Activated naive CD4-positive, alpha-beta T cell treated with anti-CD3 and anti-CD28 coated beads for 36 hours (primary cell): ENCODE measurements at regions not wholly inside any gene's neighbourhood (a gene's known extent, or its start where the extent isn't known, plus 50 kb on each side); places are given as distances from the start of the nearest gene placed in this dataset.

Source experiments
- CTCF ChIA-PET: fragments of 350-600 bp; sonication (Branson Sonifier 250); formaldehyde crosslinking; loops from one replicate; lab custom pipeline; 2021; ENCODE audit warnings: antibody characterized with exemption; lab: Charles Lee
- DNase-seq: peaks from one replicate; pipeline ENCODE4 v3.0.0-alpha.2; 2020
- H3K27ac Mint-ChIP-seq: one replicate; pipeline ENCODE4 v1.8.0; 2021; ENCODE audit warnings: mild to moderate bottlenecking, mixed read lengths
- H3K27me3 Mint-ChIP-seq: one replicate; pipeline ENCODE4 v1.8.0; 2021; ENCODE audit warnings: low read depth, mixed read lengths
- H3K36me3 Mint-ChIP-seq: one replicate; pipeline ENCODE4 v1.8.0; 2021; ENCODE audit warnings: low read depth, mixed read lengths
- H3K4me1 Mint-ChIP-seq: one replicate; pipeline ENCODE4 v1.8.0; 2021; ENCODE audit warnings: low read depth, mixed read lengths
- H3K4me3 Mint-ChIP-seq: one replicate; pipeline ENCODE4 v1.8.0; 2021; ENCODE audit warnings: mild to moderate bottlenecking, moderate library complexity, mixed read lengths
- H3K9me3 Mint-ChIP-seq: one replicate; pipeline ENCODE4 v1.8.0; 2021; ENCODE audit warnings: mixed read lengths
- intact Hi-C: fragments of 100-400 bp; cut with micrococcal nuclease; formaldehyde crosslinking; loops from one replicate; pipeline ENCODE4 v1.15.1; 2023

DNA sequence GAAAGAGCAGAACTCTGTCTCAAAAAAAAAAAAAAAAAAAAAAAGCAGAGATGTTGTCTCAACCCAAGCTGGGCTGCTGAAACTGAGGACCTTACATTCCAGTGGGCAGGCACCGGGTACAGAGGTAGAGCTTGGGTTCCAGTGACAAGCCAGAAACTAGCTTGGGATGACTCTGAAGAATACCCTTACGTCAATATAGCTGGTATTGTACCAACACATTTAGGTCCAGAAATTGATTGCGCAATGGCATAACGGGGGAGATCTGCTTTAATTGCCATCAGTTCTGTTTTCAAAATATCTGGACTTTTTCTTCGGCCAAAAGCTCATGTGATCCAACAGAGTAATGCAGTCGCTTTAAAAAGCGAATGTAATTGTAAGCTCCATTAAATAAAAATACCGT, 103.1 kb upstream of the UBL3 start:
- Mint-ChIP-seq H3K4me1 (peaks cover 21% of the 10 kb centered on the region), H3K4me3 (no peak overlapping the region), H3K9me3 (no peaks in the 10 kb centered on the region), H3K27ac (peak overlapping the region; percentile 59), H3K36me3 (no peaks in the 10 kb centered on the region), H3K27me3 (no peaks in the 10 kb centered on the region)
- intact Hi-C loops, result no loop called here
- no peak for DNase-seq
- CTCF ChIA-PET, result interaction anchor here (1.0 to 1.3 kb wide), 2 partner anchors 18 to 42 kb away, joined by 3 to 4 read pairs; no protein-coding TSS in a partner anchor

DNA sequence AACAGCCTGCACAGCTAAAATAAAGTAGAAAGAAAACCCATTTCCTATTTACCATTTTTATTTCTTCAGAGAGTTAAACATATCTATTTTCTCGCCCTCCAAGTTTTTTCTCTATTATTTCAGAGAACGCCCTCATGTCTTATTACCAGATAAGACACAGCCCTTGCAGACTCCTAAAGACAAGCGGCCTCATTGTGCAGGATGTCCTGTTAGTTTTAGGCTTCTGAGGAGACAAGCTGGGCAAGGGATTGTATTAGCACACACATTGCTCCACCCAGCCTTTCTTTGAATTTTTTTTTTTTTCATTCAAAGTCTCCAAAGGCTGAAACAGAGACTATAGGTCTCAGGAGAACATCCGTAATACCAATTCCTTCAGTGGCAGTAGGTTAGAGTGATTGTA, 101.8 kb upstream of the UBL3 start:
- no peak overlapping the region for H3K27ac Mint-ChIP-seq
- peaks cover 17% of the 10 kb centered on the region for H3K4me1 Mint-ChIP-seq
- no peak for DNase-seq
- no peaks in the 10 kb centered on the region for H3K27me3 Mint-ChIP-seq
- H3K9me3 Mint-ChIP-seq, result no peaks in the 10 kb centered on the region
- H3K36me3 Mint-ChIP-seq, result no peaks in the 10 kb centered on the region
- CTCF ChIA-PET, result no interaction called here
- no peak overlapping the region for H3K4me3 Mint-ChIP-seq
- intact Hi-C loops, result no loop called here

GRCh38 chr13:29948791-29949190, 98.4 kb upstream of the UBL3 start:
- Mint-ChIP-seq H3K4me1 (peaks cover 4% of the 10 kb centered on the region), H3K27ac (no peak overlapping the region), H3K9me3 (no peaks in the 10 kb centered on the region), H3K27me3 (no peaks in the 10 kb centered on the region), H3K36me3 (no peaks in the 10 kb centered on the region), H3K4me3 (no peak overlapping the region)
- DNase-seq, result no peak
- intact Hi-C loops, result no loop called here
- CTCF ChIA-PET, result interaction anchor here (0.7 kb wide), 1 partner anchor 25 kb away, joined by 3 read pairs; no protein-coding TSS in a partner anchor

DNA sequence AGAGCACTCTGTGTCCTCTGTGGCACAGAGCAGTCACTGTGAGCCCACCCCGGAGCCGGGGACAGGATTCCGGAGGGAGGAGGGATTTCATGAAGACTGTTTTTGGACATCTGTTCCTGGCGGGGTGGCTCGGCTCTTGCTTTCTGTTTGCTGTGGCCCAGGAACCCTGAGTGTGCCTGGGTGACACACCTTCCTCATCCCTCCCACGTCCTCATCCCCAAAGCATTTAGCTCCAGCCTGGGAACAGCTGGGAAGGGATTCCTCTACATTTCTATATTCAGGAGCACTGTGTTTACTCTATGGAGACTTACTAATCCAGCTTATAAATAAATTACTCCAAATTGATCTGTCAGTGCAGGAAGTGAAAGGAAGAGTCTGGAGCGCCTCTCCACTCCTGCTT, 97.8 kb upstream of the UBL3 start:
- CTCF ChIA-PET, result interaction anchor here (0.7 kb wide), 1 partner anchor 24 kb away, joined by 3 read pairs; no protein-coding TSS in a partner anchor
- Mint-ChIP-seq H3K4me3 (no peak overlapping the region), H3K4me1 (no peaks in the 10 kb centered on the region), H3K27ac (no peak overlapping the region), H3K27me3 (no peaks in the 10 kb centered on the region), H3K36me3 (no peaks in the 10 kb centered on the region), H3K9me3 (no peaks in the 10 kb centered on the region)
- no peak for DNase-seq
- intact Hi-C loops, result no loop called here

GRCh38 chr13:29947839-29948238, 97.4 kb upstream of the UBL3 start:
- Mint-ChIP-seq H3K9me3 (no peaks in the 10 kb centered on the region), H3K27me3 (no peaks in the 10 kb centered on the region), H3K4me1 (no peaks in the 10 kb centered on the region), H3K36me3 (no peaks in the 10 kb centered on the region), H3K27ac (no peak overlapping the region), H3K4me3 (no peak overlapping the region)
- CTCF ChIA-PET, result no interaction called here
- intact Hi-C loops, result no loop called here
- DNase-seq, result no peak

DNA sequence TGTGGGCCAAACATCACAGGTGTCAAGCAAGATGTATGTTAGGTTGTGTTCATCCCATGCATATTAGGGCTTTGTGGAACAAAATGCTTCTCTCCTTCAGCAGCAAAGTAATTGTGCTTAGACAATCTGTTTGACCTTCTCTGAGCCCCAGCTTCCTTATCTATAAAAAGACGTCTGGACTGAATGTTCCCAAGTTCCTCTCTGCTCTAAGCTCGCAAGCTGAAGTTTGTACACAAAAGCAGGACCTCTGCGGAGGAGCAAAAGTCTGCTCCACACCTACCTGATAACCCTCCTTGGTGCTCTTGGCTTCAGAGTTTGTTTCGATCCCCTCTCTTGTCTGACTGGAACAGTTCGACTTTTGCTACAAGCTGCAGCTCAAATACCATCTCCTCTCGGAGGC, 95.7 kb upstream of the UBL3 start:
- CTCF ChIA-PET, result interaction anchor here (1.2 kb wide), 1 partner anchor 177 kb away, joined by 3 read pairs; no protein-coding TSS in a partner anchor
- Mint-ChIP-seq H3K9me3 (no peaks in the 10 kb centered on the region), H3K4me3 (no peak overlapping the region), H3K27me3 (no peaks in the 10 kb centered on the region), H3K36me3 (no peaks in the 10 kb centered on the region), H3K4me1 (no peaks in the 10 kb centered on the region), H3K27ac (no peak overlapping the region)
- DNase-seq, result no peak
- intact Hi-C loops, result no loop called here

- no peak overlapping the region for H3K4me3 Mint-ChIP-seq
- intact Hi-C loops, result no loop called here
- no peaks in the 10 kb centered on the region for H3K4me1 Mint-ChIP-seq
- no peak for DNase-seq
- H3K27ac Mint-ChIP-seq, result no peak overlapping the region
- H3K9me3 Mint-ChIP-seq, result no peaks in the 10 kb centered on the region
- CTCF ChIA-PET, result no interaction called here
- no peaks in the 10 kb centered on the region for H3K36me3 Mint-ChIP-seq
- no peaks in the 10 kb centered on the region for H3K27me3 Mint-ChIP-seq
Measured at GRCh38 chr13:29943686-29944085, 93.3 kb upstream of the UBL3 start.

DNA sequence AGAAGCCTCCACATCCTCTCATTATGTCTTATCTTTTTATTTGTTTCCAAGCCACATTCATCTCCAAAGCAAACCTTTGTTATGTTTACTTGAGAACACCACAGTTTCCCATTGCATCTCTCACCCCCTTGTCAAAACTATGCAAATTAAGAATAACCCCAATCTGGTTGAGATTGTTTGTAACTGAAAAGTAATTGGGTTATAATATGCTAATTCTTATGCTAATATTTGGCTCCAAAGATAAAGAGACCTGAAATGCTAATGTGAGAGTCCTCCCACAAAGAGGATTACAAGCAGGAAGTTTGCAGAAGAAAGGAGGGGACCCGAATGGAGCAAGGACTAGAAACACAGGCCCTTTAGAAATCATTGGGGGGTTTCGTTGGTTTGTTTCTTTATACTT, 92.9 kb upstream of the UBL3 start:
- no peaks in the 10 kb centered on the region for H3K27me3 Mint-ChIP-seq
- H3K9me3 Mint-ChIP-seq, result no peaks in the 10 kb centered on the region
- H3K36me3 Mint-ChIP-seq, result no peaks in the 10 kb centered on the region
- H3K27ac Mint-ChIP-seq, result no peak overlapping the region
- intact Hi-C loops, result no loop called here
- no peak for DNase-seq
- peaks cover 1% of the 10 kb centered on the region for H3K4me1 Mint-ChIP-seq
- CTCF ChIA-PET, result interaction anchor here (1.6 kb wide), 1 partner anchor 172 kb away, joined by 5 read pairs; no protein-coding TSS in a partner anchor
- no peak overlapping the region for H3K4me3 Mint-ChIP-seq

- Mint-ChIP-seq H3K4me3 (no peak overlapping the region), H3K27me3 (no peaks in the 10 kb centered on the region), H3K27ac (no peak overlapping the region), H3K36me3 (no peaks in the 10 kb centered on the region), H3K4me1 (peaks cover 26% of the 10 kb centered on the region), H3K9me3 (no peaks in the 10 kb centered on the region)
- DNase-seq, result no peak
- intact Hi-C loops, result no loop called here
- CTCF ChIA-PET, result interaction anchor here (0.7 to 1.1 kb wide), 3 partner anchors 11 to 173 kb away, joined by 3 read pairs; no protein-coding TSS in a partner anchor
Measured at GRCh38 chr13:29940715-29941114, 90.3 kb upstream of the UBL3 start.

DNA sequence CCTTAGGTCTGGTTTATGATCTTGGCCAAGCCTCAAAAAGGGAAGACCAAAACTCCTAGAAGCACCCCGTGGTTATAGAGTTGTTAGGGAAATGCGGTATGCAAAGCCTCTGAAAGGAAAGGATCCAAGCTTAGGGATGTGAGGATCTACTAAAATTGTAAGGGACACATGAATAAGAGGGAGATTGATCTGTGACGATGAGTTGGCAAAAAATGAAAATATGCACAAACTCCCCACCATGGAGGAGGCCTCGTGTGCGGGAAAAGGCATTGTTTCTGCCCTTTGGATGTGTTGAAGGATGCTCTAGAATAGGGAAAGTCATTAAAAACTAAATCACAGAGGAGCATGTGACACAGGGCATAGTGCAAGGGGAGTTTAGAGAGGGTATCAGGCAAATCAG, 88.7 kb upstream of the UBL3 start:
- Mint-ChIP-seq H3K9me3 (no peaks in the 10 kb centered on the region), H3K4me3 (no peak overlapping the region), H3K4me1 (peaks cover 39% of the 10 kb centered on the region), H3K36me3 (no peaks in the 10 kb centered on the region), H3K27me3 (no peaks in the 10 kb centered on the region), H3K27ac (no peak overlapping the region)
- intact Hi-C loops, result loop anchor here (5.0 to 10.0 kb wide), 3 partner anchors 344 to 1223 kb away; partner anchors contain the start of genes HSPH1 and SLC7A1
- CTCF ChIA-PET, result interaction anchor here (0.7 kb wide), 1 partner anchor 203 kb away, joined by 3 read pairs; no protein-coding TSS in a partner anchor
- DNase-seq, result no peak

DNA sequence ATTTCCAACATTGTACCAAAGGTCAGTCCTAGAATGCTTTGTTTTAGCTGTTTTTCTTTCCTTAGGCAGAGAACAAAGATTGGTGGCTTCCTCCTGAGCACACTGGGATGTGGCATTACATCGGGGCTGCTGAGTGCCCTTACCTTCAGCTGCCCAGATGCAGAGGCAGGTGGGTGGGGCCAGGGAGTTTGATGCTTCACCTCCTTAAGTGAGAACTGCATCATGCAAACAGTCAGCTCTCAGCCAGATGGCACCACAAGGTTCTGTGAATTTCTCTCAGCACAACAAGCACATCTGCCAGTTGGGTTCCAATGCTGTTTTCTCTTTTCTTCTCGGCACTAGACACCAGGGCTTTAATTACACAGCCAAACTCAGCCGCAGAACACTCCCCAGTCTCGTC, 87.4 kb upstream of the UBL3 start:
- CTCF ChIA-PET, result interaction anchor here (2.3 kb wide), 1 partner anchor 167 kb away, joined by 6 read pairs; no protein-coding TSS in a partner anchor
- no peak overlapping the region for H3K27ac Mint-ChIP-seq
- intact Hi-C loops, result loop anchor here (5.0 to 10.0 kb wide), 3 partner anchors 343 to 1224 kb away; partner anchors contain the start of genes HSPH1 and SLC7A1
- H3K4me3 Mint-ChIP-seq, result no peak overlapping the region
- H3K36me3 Mint-ChIP-seq, result no peaks in the 10 kb centered on the region
- H3K27me3 Mint-ChIP-seq, result no peaks in the 10 kb centered on the region
- H3K4me1 Mint-ChIP-seq, result peaks cover 39% of the 10 kb centered on the region
- H3K9me3 Mint-ChIP-seq, result no peaks in the 10 kb centered on the region
- DNase-seq, result peak; percentile 61

GRCh38 chr13:29937379-29937778, 87.0 kb upstream of the UBL3 start:
- DNase-seq, result no peak
- H3K36me3 Mint-ChIP-seq, result no peaks in the 10 kb centered on the region
- intact Hi-C loops, result loop anchor here (5.0 to 10.0 kb wide), 3 partner anchors 343 to 1225 kb away; partner anchors contain the start of genes HSPH1 and SLC7A1
- H3K4me3 Mint-ChIP-seq, result no peak overlapping the region
- H3K4me1 Mint-ChIP-seq, result peaks cover 39% of the 10 kb centered on the region
- no peaks in the 10 kb centered on the region for H3K27me3 Mint-ChIP-seq
- H3K9me3 Mint-ChIP-seq, result no peaks in the 10 kb centered on the region
- no peak overlapping the region for H3K27ac Mint-ChIP-seq
- CTCF ChIA-PET, result interaction anchor here (0.9 to 4.1 kb wide), 4 partner anchors 17 to 176 kb away, joined by 3 to 43 read pairs (median 8); partner anchors contain the start of gene UBL3

DNA sequence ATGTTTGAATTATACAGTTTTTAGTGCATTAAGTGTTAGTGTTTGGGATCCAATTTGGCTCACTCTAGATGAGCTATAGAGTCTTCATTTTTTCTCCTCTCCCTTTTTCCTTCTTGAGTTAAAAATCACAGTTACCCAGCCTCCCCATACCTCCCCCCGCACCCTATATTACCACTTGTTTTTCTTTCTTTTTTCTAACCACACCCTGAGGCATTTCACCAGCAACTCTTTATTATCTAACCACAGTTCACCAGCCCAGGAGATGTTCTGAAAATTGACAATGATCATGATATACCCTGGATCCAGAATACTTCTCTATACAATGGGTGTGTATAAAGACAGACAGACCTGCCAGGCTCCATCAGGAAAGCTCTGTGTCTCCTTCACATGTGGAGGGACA, 86.5 kb upstream of the UBL3 start:
- no peaks in the 10 kb centered on the region for H3K27me3 Mint-ChIP-seq
- H3K4me3 Mint-ChIP-seq, result no peak overlapping the region
- H3K4me1 Mint-ChIP-seq, result peaks cover 39% of the 10 kb centered on the region
- H3K27ac Mint-ChIP-seq, result no peak overlapping the region
- intact Hi-C loops, result loop anchor here (5.0 to 10.0 kb wide), 3 partner anchors 342 to 1225 kb away; partner anchors contain the start of genes HSPH1 and SLC7A1
- no peak for DNase-seq
- H3K36me3 Mint-ChIP-seq, result no peaks in the 10 kb centered on the region
- CTCF ChIA-PET, result interaction anchor here (0.9 to 5.4 kb wide), 6 partner anchors 14 to 177 kb away, joined by 3 to 62 read pairs (median 8); partner anchors contain the start of gene UBL3
- no peaks in the 10 kb centered on the region for H3K9me3 Mint-ChIP-seq
